Motor neuron (in vitro differentiated cells): ENCODE measurements at regions not wholly inside any gene's neighbourhood (a gene's known extent, or its start where the extent isn't known, plus 50 kb on each side); places are given as distances from the start of the nearest gene placed in this dataset.
A peak's percentile ranks its signal among the peaks of the same experiment; 100 is the strongest.

ENCODE experiments used
- ATAC-seq, 8 experiments: fragments of 200-7000 bp; cut with Tn5 transposase; replicated peaks in 6 of 8; 2 replicates each; pipeline ENCODE4 v1.8.0; 2021; ENCODE audit warnings: mild to moderate bottlenecking in 8 of 8, moderate library complexity in 8 of 8
- H3K27ac ChIP-seq, 2 donors: fragments of 250-450 bp; sonication (Bioruptor Pico); 2 replicates each; pipeline ENCODE4 v1.9.0; 2021; ENCODE audit warnings: antibody characterized with exemption in 2 of 2, mild to moderate bottlenecking in 2 of 2, moderate library complexity in 1 of 2
- H3K4me1 ChIP-seq, 2 donors: fragments of 250-450 bp; sonication (Bioruptor Pico); replicated peaks in 1 of 2; 2 replicates each; pipeline ENCODE4 v1.6.1; 2021; ENCODE audit warnings: antibody characterized with exemption in 2 of 2, mild to moderate bottlenecking in 2 of 2, moderate library complexity in 1 of 2
- H3K4me3 ChIP-seq, 5 donors: fragments of 250-450 bp; sonication (Bioruptor Pico); 2 replicates each; pipeline ENCODE4 v1.9.0; 2021; ENCODE audit warnings: antibody characterized with exemption in 5 of 5, mild to moderate bottlenecking in 5 of 5, moderate library complexity in 4 of 5
- WGBS, 10 experiments: fragments of 450-650 bp; shearing (Covaris generic); methylation state at CpG; one replicate each; pipeline ENCODE4 v1.0.0; 2022; 5-methylcytosine and 5-hydroxymethylcytosine counted together
- in situ Hi-C, 9 experiments: fragments of 400-800 bp; cut with MboI; loops; one replicate each; pipeline ENCODE4 v1.15.0; 2021; ENCODE audit warnings: low sequenced_read_pairs in 9 of 9, low pct_unique_long_range_greater_than_20kb in 2 of 9; ENCODE audit not compliant: unreplicated experiment in 9 of 9

DNA sequence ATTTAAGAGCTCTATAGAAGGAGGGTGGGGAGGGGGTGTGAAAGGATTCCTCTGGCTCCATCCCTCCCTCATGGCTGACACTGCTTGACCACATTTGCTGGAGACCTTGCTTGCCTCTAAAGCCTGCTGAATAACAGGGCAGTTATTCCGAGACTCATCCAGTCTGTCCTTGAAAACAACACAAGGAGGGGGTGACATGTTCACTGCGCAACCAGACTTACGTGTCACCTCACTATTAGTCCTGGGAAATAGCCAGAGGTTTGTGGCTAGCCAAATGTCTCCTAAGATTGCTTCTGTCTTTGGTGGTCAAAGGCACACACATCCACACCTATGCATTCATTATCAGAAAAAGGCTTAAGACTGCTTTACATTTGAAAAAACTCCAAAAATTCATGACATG, 256.2 kb upstream of the SKOR2 start:
- peak in 1 of 8 experiments; percentile 23 for ATAC-seq
- H3K4me1 ChIP-seq, result peaks cover 3 to 23% of the 10 kb centered on the region in 2 donors
- no peak overlapping the region for H3K27ac ChIP-seq
- in situ Hi-C loops, result no loop called here
- no peak overlapping the region for H3K4me3 ChIP-seq
- WGBS, 10 experiments, result 7 to 100% (median 100%) methylated on average over 1 to 3 of the region's 3 CpGs; no CpG with 5 or more reads in 5 of the 10 experiments

DNA sequence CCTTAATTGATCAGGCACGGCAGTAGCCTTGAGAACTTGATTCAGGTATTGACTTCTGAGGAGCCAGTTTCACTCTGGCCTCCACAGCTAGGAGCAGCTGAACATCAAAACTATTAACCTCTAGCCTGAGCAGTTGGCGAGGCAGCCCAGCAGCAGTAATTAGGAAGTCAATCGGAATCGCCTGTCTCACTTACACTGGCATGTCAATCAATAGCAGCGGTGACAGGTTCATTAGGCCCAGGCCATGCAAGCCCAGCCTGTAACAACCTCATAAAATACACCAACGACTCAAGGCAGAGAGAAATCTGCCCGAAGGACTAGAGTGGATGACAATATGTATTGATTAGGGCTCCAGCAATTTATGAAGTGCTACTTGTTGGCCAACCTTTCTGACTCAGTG, 255.4 kb upstream of the SKOR2 start:
- H3K4me3 ChIP-seq, result no peak overlapping the region
- peaks cover 3 to 21% of the 10 kb centered on the region in 2 donors for H3K4me1 ChIP-seq
- no peak overlapping the region for H3K27ac ChIP-seq
- in situ Hi-C loops, result no loop called here
- WGBS, 10 experiments, result 17 to 74% (median 52%) methylated on average over 1 to 7 of the region's 7 CpGs; no CpG with 5 or more reads in 5 of the 10 experiments
- peak in 5 of 8 experiments; percentile 31 to 86 (median 74) for ATAC-seq

DNA sequence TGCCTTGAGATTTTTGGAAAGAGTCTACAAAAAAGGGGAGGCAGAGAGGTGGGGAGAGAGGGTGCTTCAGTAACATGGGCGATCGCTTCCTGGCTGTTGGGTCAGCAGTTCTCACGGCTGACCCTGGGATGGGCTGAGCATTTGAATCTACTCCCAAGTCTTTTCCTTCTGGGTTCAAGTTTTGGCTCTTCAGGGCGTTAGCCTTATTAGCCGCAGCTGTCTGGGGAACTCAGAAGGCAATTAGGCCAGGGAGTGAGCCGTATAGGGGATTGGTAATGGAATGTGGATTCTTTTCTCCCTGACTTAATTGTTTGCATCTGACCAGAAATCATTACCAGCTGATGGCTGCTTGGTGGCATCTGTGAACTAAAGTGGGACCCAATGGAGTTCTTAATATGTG, 250.5 kb upstream of the SKOR2 start:
- Histone ChIP-seq H3K27ac (no peak overlapping the region), H3K4me1 (peaks cover 0 to 13% of the 10 kb centered on the region in 2 donors), H3K4me3 (no peak overlapping the region)
- WGBS, 10 experiments, result 8 to 88% (median 39%) methylated on average over 1 to 5 of the region's 6 CpGs; no CpG with 5 or more reads in 6 of the 10 experiments
- in situ Hi-C loops, result no loop called here
- ATAC-seq, result peak in 2 of 8 experiments; percentile 34 to 93

DNA sequence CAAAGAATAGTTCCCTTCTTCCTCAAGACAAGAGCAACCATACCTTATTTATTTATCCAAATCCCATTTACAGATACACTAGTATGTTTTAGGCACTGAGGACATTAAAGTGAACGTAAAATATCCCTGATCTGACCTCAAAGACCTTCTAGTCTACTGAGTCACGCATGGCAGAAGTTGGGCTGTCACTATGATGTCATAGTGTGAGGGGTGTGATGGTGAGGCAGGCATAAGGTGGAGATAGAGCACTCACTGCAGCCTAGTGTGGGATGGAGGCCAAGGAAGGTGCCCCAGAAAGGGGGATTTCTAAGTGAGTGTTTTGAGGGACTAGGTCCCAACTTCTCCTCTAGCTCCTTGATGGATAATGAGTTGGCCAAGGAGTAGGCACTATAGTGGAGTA, 249.5 kb upstream of the SKOR2 start:
- in situ Hi-C loops, result no loop called here
- 40 to 72% (median 58%) methylated on average over 1 to 2 of the region's 2 CpGs; no CpG with 5 or more reads in 5 of the 10 experiments for WGBS, 10 experiments
- ATAC-seq, result no peak
- no peak overlapping the region for H3K4me3 ChIP-seq
- no peak overlapping the region for H3K27ac ChIP-seq
- peaks cover 0 to 13% of the 10 kb centered on the region in 2 donors for H3K4me1 ChIP-seq

DNA sequence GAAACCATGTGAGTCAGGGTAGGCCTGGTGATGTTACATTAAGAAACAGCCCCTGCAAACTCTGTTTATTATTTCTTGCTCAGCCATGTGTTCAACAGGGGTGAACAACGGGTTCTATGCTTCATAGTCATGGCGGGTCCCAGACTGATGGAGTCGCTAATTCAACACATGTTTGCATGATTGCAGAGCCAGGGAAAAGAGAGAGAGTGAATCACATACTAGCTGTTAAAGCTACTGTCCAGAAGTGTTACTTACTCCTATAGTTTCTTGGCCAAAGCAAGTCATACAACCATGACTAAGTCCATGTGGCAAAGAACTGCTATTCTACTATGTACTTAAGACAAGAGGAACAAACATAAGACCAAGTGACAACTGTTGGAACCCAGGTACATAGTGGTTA, 241.2 kb upstream of the SKOR2 start:
- in situ Hi-C loops, result no loop called here
- Histone ChIP-seq H3K4me3 (no peak overlapping the region), H3K27ac (no peak overlapping the region), H3K4me1 (no peaks in the 10 kb centered on the region)
- ATAC-seq, result no peak
- 0 to 89% (median 80%) methylated on average over 1 to 3 of the region's 3 CpGs; no CpG with 5 or more reads in 3 of the 10 experiments for WGBS, 10 experiments

DNA sequence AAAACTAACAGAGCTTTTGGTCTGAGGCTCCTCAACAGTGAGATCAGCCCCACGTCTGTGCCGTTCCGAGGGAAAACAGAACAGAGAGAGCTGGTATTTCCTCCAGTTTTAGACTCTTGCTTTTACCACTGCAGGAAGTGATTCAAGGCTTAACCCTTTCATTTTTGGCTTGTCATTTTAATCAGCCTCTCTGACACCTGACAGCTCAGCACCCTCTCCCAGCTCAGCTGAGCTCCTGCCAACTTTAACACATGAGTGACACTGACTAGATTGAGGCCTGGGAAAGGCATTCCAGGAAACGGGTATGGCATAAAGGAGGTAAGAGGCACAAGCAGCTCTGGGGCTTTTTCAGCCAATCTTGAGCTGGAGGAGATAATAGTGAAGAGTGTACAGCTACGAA, 239.4 kb upstream of the SKOR2 start:
- H3K27ac ChIP-seq, result no peak overlapping the region
- no peak for ATAC-seq
- in situ Hi-C loops, result no loop called here
- no peak overlapping the region for H3K4me3 ChIP-seq
- 0 to 80% (median 30%) methylated on average over 1 to 3 of the region's 5 CpGs; no CpG with 5 or more reads in 2 of the 10 experiments for WGBS, 10 experiments
- no peaks in the 10 kb centered on the region for H3K4me1 ChIP-seq

DNA sequence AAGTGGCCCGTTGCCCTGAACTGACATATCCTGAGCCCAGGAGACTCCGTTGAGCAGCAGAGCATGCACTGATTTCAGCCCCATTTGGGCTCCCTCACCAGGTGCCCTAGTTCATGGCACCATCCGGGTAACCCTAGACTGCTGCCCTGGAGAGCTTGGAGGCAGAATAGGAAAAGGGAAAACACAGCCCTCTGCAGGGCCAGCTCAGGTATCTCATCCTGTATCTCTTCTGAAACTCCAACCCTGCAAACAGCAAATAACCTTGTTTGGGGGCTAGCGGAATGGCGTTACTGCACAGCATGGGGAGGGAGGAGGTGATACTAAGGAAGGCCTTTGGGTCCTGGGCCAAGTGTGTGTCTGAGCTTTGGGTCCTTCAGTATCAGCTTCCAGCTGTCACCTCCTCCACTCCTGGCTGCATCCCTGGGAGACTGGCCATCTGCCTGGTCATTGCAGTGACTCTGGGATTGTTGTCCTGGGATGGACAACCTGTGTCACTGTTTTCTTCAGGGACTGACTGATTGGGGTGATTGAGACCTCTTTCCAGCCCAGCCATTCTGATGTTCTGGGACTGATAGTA, 233.8 kb upstream of the SKOR2 start:
- no peak for ATAC-seq
- in situ Hi-C loops, result no loop called here
- H3K4me3 ChIP-seq, result no peak overlapping the region
- 35 to 100% (median 100%) methylated on average over 2 to 5 of the region's 5 CpGs; no CpG with 5 or more reads in 7 of the 10 experiments for WGBS, 10 experiments
- no peaks in the 10 kb centered on the region for H3K4me1 ChIP-seq
- H3K27ac ChIP-seq, result no peak overlapping the region

DNA sequence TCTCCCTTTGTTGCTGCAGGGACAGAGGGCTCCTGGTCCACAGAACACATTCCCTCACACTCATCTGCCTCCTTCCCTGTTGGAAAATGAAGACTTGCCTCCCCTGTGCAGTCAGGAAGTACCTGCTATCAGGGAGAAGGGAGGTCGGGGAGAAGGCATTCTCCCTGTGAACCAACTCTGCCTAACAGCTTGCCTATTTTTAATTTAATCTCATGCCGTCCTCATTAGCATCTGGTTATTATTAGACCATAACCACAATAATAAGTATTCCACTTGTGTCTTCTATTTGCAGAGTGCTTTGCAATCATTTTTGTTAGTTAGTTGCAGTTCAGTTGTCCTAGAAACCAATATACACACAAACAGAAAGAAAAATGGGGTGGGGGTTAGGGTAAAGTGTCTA, 232.6 kb upstream of the SKOR2 start:
- no peak for ATAC-seq
- in situ Hi-C loops, result no loop called here
- Histone ChIP-seq H3K27ac (no peak overlapping the region), H3K4me1 (no peaks in the 10 kb centered on the region), H3K4me3 (no peak overlapping the region)
- WGBS, 10 experiments, result 0 to 100% (median 51%) methylated on average over 1 to 2 of the region's 2 CpGs; no CpG with 5 or more reads in 3 of the 10 experiments

DNA sequence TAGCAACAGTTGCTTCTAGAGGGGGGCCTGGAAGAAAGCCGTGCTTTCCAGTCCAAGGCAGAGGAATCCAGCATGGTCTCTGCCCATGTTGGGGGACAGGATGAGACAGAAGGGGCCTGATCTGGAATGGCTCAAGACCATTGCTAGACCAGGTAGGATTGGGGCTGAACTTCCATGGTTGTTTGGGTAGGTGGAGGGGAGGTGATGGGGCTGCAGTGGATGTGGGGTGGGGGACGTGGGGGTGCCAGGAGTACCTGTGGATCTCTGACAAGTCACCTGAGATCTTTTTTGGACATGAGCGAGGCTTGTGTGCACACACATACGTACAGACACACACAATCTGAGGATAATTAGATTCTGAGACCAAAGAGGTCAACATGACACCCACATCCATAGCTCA, 228.7 kb upstream of the SKOR2 start:
- WGBS, 10 experiments, result 0 to 100% (median 57%) methylated on average over 1 of the region's 4 CpGs; no CpG with 5 or more reads in 7 of the 10 experiments
- no peak overlapping the region for H3K27ac ChIP-seq
- no peak for ATAC-seq
- in situ Hi-C loops, result no loop called here
- H3K4me3 ChIP-seq, result no peak overlapping the region
- no peaks in the 10 kb centered on the region for H3K4me1 ChIP-seq

DNA sequence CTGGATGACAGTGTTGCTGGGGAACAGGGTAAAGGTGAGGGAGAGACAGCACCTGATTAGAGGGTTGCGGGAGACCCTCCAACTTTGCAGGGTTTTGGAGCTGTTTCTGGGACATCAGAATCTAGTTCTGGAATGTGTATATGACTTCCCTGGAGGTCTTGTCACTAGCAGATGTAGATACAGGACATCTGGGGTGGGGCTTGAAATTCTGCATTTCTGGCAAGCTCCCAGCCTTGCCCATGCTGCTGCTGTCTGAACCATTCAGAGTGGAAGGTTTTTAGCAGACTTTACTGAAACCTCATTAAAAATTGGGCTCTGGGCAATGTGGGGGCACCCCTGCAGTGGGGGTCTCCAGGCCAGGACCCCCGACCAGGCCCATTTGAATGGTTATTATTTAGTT, 220.3 kb upstream of the SKOR2 start:
- 0 to 100% (median 12%) methylated on average over 1 of the region's 2 CpGs; no CpG with 5 or more reads in 6 of the 10 experiments for WGBS, 10 experiments
- Histone ChIP-seq H3K4me1 (no peaks in the 10 kb centered on the region), H3K27ac (no peak overlapping the region), H3K4me3 (no peak overlapping the region)
- peak in 3 of 8 experiments; percentile 89 to 96 (median 92) for ATAC-seq
- in situ Hi-C loops, result loop anchor here in 1 of 9 experiments (25.0 kb wide), 1 partner anchor 109 kb away; no protein-coding TSS in a partner anchor

DNA sequence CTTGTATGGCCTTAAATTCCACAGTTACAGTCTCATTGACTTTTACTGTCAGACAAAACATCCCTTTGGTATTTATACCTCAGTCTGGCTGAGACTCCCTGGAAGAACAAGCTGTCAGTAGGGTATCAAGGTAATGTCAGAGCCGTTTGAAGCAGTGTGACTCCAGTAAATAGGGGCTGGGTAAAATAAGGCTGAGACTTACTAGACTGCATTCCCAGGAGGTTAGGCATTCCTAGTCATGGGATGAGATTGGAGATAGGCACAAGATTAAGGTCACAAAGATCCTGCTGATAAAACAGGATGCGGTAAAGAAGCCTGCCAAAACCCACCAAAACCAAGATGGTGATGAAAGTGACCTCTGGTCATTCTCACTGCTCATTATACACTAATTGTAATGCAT, 219.5 kb upstream of the SKOR2 start:
- no peak for ATAC-seq
- no peaks in the 10 kb centered on the region for H3K4me1 ChIP-seq
- WGBS, 10 experiments, result 40 to 100% (median 80%) methylated on average over 1 to 2 of the region's 2 CpGs; no CpG with 5 or more reads in 2 of the 10 experiments
- H3K27ac ChIP-seq, result no peak overlapping the region
- H3K4me3 ChIP-seq, result no peak overlapping the region
- in situ Hi-C loops, result loop anchor here in 1 of 9 experiments (25.0 kb wide), 1 partner anchor 109 kb away; no protein-coding TSS in a partner anchor

DNA sequence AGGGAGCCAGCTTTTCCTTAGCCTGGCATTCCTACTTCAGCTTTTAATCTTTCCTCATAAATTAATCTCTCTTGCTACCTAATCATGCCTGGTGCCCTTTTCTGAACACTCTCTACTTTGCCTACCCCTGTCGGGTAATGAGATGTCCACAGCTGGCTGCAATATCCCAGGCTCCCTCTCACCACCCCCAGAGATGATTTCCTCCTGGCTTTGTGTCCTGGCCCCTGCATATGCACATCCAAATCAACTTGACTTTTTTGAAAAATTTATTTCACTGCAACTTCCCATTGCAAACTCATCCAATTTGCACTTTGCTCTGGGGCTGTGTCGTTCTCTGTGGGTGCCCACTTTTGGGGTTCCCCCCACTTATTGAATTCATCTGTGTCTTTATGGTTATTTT, 218.1 kb upstream of the SKOR2 start:
- Histone ChIP-seq H3K4me1 (no peaks in the 10 kb centered on the region), H3K27ac (no peak overlapping the region), H3K4me3 (no peak overlapping the region)
- in situ Hi-C loops, result loop anchor here in 1 of 9 experiments (25.0 kb wide), 1 partner anchor 107 kb away; no protein-coding TSS in a partner anchor
- peak in 3 of 8 experiments; percentile 55 to 60 (median 59) for ATAC-seq
- WGBS, 10 experiments, result 0 to 65% (median 8%) methylated on average over 1 to 2 of the region's 2 CpGs; no CpG with 5 or more reads in 3 of the 10 experiments

DNA sequence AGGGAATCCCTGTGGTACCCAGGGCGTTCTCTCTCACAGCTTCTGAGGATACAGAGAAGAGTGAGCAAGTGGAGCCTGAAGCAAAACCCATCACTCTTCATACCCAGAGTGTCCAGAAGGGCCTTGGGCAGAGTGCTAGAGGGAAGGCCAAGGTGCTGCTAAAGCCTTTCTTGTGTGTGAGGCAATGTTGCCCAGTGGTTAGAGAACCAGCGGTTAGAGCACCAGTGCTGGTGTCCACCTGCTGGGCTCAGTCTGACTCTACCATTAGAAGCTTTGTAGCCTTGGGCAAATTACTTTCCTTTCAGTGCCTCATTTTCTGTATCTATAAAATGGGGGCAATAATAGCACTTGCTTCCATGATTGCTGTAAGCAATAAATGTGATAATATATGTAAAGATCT, 210.5 kb upstream of the SKOR2 start:
- Histone ChIP-seq H3K4me1 (no peaks in the 10 kb centered on the region), H3K4me3 (no peak overlapping the region), H3K27ac (no peak overlapping the region)
- WGBS, 10 experiments, result 30 to 100% (median 92%) methylated on average over 1 to 2 of the region's 2 CpGs; no CpG with 5 or more reads in 3 of the 10 experiments
- in situ Hi-C loops, result loop anchor here in 1 of 9 experiments (25.0 kb wide), 1 partner anchor 100 kb away; no protein-coding TSS in a partner anchor
- ATAC-seq, result no peak
